ENCODE measurements at regions not wholly inside any gene's neighbourhood (a gene's known extent, or its start where the extent isn't known, plus 50 kb on each side); places are given as distances from the start of the nearest gene placed in this dataset.
"Not testable (repeated sequence)": the region's sequence is repeated elsewhere in the genome, so short reads cannot be mapped to it uniquely, and the experiment has no call there.

- no peak for DNase-seq
These were observed 120.7 kb upstream of the BANK1 start for GRCh38 chr4:101669832-101670188.

GRCh38 chr4:101669138-101669831, 121.2 kb upstream of the BANK1 start:
- no peak for DNase-seq

GRCh38 chr4:101667348-101667747, 123.2 kb upstream of the BANK1 start:
- no peak for DNase-seq

GRCh38 chr4:101660607-101661006, 129.9 kb upstream of the BANK1 start:
- no peak for DNase-seq

- no peak for DNase-seq
These were observed 134.7 kb upstream of the BANK1 start for GRCh38 chr4:101655857-101656256.

GRCh38 chr4:101655005-101655404, 135.5 kb upstream of the BANK1 start:
- no peak for DNase-seq

- no peak for DNase-seq
These were observed 138.8 kb upstream of the BANK1 start for GRCh38 chr4:101651778-101652177.

GRCh38 chr4:101649790-101650515, 140.6 kb upstream of the BANK1 start:
- DNase-seq, result no peak

GRCh38 chr4:101647710-101648034, 142.9 kb upstream of the BANK1 start:
- no peak for DNase-seq

- no peak for DNase-seq
These were observed 146.0 kb upstream of the BANK1 start for GRCh38 chr4:101644516-101644915.

- DNase-seq, result no peak
These were observed 147.2 kb upstream of the BANK1 start for GRCh38 chr4:101643186-101643837.

- not testable (repeated sequence) for DNase-seq
These were observed 157.8 kb upstream of the BANK1 start for GRCh38 chr4:101632766-101633165.

GRCh38 chr4:101630319-101630986, 160.1 kb upstream of the BANK1 start:
- DNase-seq, result no peak

GRCh38 chr4:101621120-101621519, 169.4 kb upstream of the BANK1 start:
- no peak for DNase-seq

GRCh38 chr4:101615652-101616051, 174.9 kb upstream of the BANK1 start:
- DNase-seq, result no peak

GRCh38 chr4:101606989-101607388, 183.5 kb upstream of the BANK1 start:
- DNase-seq, result not testable (repeated sequence)

- DNase-seq, result no peak
These were observed 185.6 kb upstream of the BANK1 start for GRCh38 chr4:101604976-101605375.

GRCh38 chr4:101600287-101600686, 190.2 kb upstream of the BANK1 start:
- DNase-seq, result no peak

- DNase-seq, result no peak
These were observed 190.9 kb upstream of the BANK1 start for GRCh38 chr4:101599620-101600019.

- DNase-seq, result no peak
These were observed 193.6 kb upstream of the BANK1 start for GRCh38 chr4:101596781-101597552.

- no peak for DNase-seq
These were observed 195.9 kb upstream of the BANK1 start for GRCh38 chr4:101594588-101594987.

- DNase-seq, result no peak
These were observed 196.9 kb upstream of the BANK1 start for GRCh38 chr4:101593666-101594065.

GRCh38 chr4:101584306-101584705, 206.2 kb upstream of the BANK1 start:
- no peak for DNase-seq

Measured in effector CD8-positive, alpha-beta T cell (primary cell).